ENCODE measurements at regions not wholly inside any gene's neighbourhood (a gene's known extent, or its start where the extent isn't known, plus 50 kb on each side); places are given as distances from the start of the nearest gene placed in this dataset.

GRCh38 chr7:148484486-148484885, 106.1 kb upstream of the C7orf33 start:
- H3K27me3 ChIP-seq = no peaks in the 10 kb centered on the region
- H3K27ac ChIP-seq = no peak overlapping the region
- H3K9me3 ChIP-seq = no peaks in the 10 kb centered on the region
- H3K4me1 ChIP-seq = peaks cover 13% of the 10 kb centered on the region
- TF ChIP-seq, protein P1, sequence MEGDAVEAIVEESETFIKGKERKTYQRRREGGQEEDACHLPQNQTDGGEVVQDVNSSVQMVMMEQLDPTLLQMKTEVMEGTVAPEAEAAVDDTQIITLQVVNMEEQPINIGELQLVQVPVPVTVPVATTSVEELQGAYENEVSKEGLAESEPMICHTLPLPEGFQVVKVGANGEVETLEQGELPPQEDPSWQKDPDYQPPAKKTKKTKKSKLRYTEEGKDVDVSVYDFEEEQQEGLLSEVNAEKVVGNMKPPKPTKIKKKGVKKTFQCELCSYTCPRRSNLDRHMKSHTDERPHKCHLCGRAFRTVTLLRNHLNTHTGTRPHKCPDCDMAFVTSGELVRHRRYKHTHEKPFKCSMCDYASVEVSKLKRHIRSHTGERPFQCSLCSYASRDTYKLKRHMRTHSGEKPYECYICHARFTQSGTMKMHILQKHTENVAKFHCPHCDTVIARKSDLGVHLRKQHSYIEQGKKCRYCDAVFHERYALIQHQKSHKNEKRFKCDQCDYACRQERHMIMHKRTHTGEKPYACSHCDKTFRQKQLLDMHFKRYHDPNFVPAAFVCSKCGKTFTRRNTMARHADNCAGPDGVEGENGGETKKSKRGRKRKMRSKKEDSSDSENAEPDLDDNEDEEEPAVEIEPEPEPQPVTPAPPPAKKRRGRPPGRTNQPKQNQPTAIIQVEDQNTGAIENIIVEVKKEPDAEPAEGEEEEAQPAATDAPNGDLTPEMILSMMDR (IDR thresholded peaks at IDR 0.05) = no peak
- TF ChIP-seq POLR2A (IDR thresholded peaks at IDR 0.05) = no peak
- no peak overlapping the region for H3K4me3 ChIP-seq
- DNase-seq = no peak
- intact Hi-C loops (cut with DNase I) = no loop called here
- 83 to 87% methylated on average over 3 of the region's 3 CpGs for WGBS, 2 donors
- ATAC-seq = no peak
- no peaks in the 10 kb centered on the region for H3K36me3 ChIP-seq (replicated peaks in 1 of 2; ENCODE audit: insufficient read depth in 1 of 2, low read depth in 2 of 2)

GRCh38 chr7:148485618-148486017, 104.9 kb upstream of the C7orf33 start:
- Histone ChIP-seq H3K4me1 (peaks cover 13% of the 10 kb centered on the region), H3K27me3 (no peaks in the 10 kb centered on the region), H3K36me3 (replicated peaks in 1 of 2; ENCODE audit: insufficient read depth in 1 of 2, low read depth in 2 of 2) (no peaks in the 10 kb centered on the region), H3K27ac (no peak overlapping the region), H3K4me3 (no peak overlapping the region), H3K9me3 (no peaks in the 10 kb centered on the region)
- TF ChIP-seq, protein P1 (IDR thresholded peaks at IDR 0.05) = peak in 1 of 7 experiments; percentile 5
- no peak for TF ChIP-seq POLR2A (IDR thresholded peaks at IDR 0.05)
- 66 to 71% methylated on average over 3 of the region's 3 CpGs for WGBS, 2 donors
- ATAC-seq (no peak), DNase-seq (no peak)
- intact Hi-C loops (cut with DNase I) = no loop called here

DNA sequence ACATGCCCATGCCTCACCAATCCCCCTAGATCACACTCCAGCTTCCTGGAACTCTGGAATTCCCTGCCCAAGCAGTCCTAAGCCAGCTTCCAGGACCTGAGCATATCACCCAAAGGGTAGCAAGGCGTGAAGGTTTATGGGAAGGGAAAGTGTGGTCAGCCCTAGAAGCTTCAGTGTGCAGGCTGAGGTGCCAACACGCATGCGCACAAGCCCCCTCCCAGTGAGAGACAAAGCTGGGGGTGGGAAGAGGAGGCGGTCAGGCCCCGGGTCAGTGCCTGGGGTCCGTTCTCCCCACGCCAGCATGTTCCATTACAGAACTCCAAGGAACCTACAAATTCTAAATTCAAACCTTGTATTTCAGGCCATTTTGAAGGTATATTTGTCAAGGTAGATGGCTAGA, 103.6 kb upstream of the C7orf33 start:
- Histone ChIP-seq H3K36me3 (replicated peaks in 1 of 2; ENCODE audit: insufficient read depth in 1 of 2, low read depth in 2 of 2) (no peaks in the 10 kb centered on the region), H3K27ac (no peak overlapping the region), H3K4me1 (peaks cover 13% of the 10 kb centered on the region), H3K4me3 (no peak overlapping the region), H3K9me3 (no peaks in the 10 kb centered on the region), H3K27me3 (no peaks in the 10 kb centered on the region)
- ATAC-seq = no peak
- WGBS, 2 donors = 94 to 99% methylated on average over 7 of the region's 7 CpGs
- DNase-seq = no peak
- intact Hi-C loops (cut with DNase I) = no loop called here
- no peak for TF ChIP-seq POLR2A (IDR thresholded peaks at IDR 0.05)

- H3K4me3 ChIP-seq = no peak overlapping the region
- H3K27me3 ChIP-seq = no peaks in the 10 kb centered on the region
- H3K36me3 ChIP-seq (replicated peaks in 1 of 2; ENCODE audit: insufficient read depth in 1 of 2, low read depth in 2 of 2) = no peaks in the 10 kb centered on the region
- DNase-seq = no peak
- intact Hi-C loops (cut with DNase I) = no loop called here
- H3K9me3 ChIP-seq = peaks cover 0 to 5% (median 0%) of the 10 kb centered on the region in 3 donors
- ATAC-seq = no peak
- H3K27ac ChIP-seq = no peak overlapping the region
- WGBS, 2 donors = 74 to 78% methylated on average over 4 of the region's 4 CpGs
- TF ChIP-seq, protein P1 (IDR thresholded peaks at IDR 0.05) = no peak
- TF ChIP-seq POLR2A (IDR thresholded peaks at IDR 0.05) = no peak
- peaks cover 13% of the 10 kb centered on the region for H3K4me1 ChIP-seq
Observed at GRCh38 chr7:148487912-148488311, 102.7 kb upstream of the C7orf33 start.

- peaks cover 0 to 5% (median 0%) of the 10 kb centered on the region in 3 donors for H3K9me3 ChIP-seq
- H3K27ac ChIP-seq = no peak overlapping the region
- H3K27me3 ChIP-seq = no peaks in the 10 kb centered on the region
- no peak for TF ChIP-seq POLR2A (IDR thresholded peaks at IDR 0.05)
- TF ChIP-seq, protein P1 (IDR thresholded peaks at IDR 0.05) = no peak
- intact Hi-C loops (cut with DNase I) = no loop called here
- no peak overlapping the region for H3K4me3 ChIP-seq
- H3K4me1 ChIP-seq = no peaks in the 10 kb centered on the region
- no peaks in the 10 kb centered on the region for H3K36me3 ChIP-seq (replicated peaks in 1 of 2; ENCODE audit: insufficient read depth in 1 of 2, low read depth in 2 of 2)
- ATAC-seq (no peak), DNase-seq (peak in 1 of 4 donors; percentile 9)
- WGBS, 2 donors = 41% methylated on average over 6 of the region's 6 CpGs
Observed at GRCh38 chr7:148489678-148490077, 100.9 kb upstream of the C7orf33 start.

Measured in body of pancreas (tissue), 4 donors.